Urinary bladder (tissue), 3 donors: ENCODE measurements at regions not wholly inside any gene's neighbourhood (a gene's known extent, or its start where the extent isn't known, plus 50 kb on each side); places are given as distances from the start of the nearest gene placed in this dataset.

ENCODE experiments used
- DNase-seq: peaks from one replicate; pipeline ENCODE4 v3.0.0-alpha.2; 2015; ENCODE audit errors: extremely low spot score
- H3K27ac ChIP-seq: one replicate; pipeline ENCODE4 v1.5.1; 2013; ENCODE audit warnings: low read depth, mild to moderate bottlenecking, moderate library complexity
- H3K36me3 ChIP-seq: one replicate; pipeline ENCODE4 v1.6.1; 2013; ENCODE audit warnings: mild to moderate bottlenecking, moderate library complexity; ENCODE audit not compliant: insufficient read depth
- H3K4me1 ChIP-seq: one replicate; pipeline ENCODE4 v1.6.1; 2013; ENCODE audit warnings: mild to moderate bottlenecking, moderate library complexity; ENCODE audit not compliant: insufficient read depth
- H3K4me3 ChIP-seq: one replicate; pipeline ENCODE4 v1.5.1; 2013; ENCODE audit warnings: low read depth, low read length
- WGBS: extraction: QIAGEN DNeasy Blood & Tissue Kit; methylation state at CpG from one replicate; pipeline ENCODE4 v1.1.7; 2013; 5-methylcytosine and 5-hydroxymethylcytosine counted together
- donor health status: healthy with polysubstance abuse.
- donor health status: healthy.

DNA sequence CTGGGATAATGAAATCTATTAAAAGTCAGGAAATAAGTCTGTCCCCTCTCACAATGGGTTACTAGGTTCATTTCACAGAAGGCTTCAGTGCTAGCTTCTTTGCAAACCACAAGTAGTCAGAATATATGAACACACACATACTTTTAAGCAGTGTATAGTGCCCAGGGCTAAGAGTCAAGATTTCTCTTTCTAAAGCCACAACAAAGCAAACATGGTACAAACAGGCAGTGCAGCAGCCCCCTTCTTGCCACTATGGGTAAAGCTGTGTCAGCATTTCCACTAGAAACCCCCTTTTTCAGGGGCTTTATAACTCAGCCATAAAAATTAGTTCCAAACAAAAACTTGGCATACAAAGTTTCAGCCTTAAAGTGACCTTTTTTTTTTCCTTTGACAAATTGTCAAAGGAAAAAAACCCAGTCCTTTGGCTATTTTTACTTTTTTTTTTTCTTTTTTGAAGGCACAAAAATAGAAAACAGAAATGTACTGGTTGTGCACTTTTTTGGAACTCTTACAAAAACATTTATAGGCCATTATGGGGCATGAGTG, 315.4 kb downstream of the LMO4 start:
- no peaks in the 10 kb centered on the region for H3K36me3 ChIP-seq
- no peak overlapping the region for H3K4me3 ChIP-seq
- H3K27ac ChIP-seq = no peak overlapping the region
- DNase-seq = no peak
- H3K4me1 ChIP-seq = no peaks in the 10 kb centered on the region

- H3K4me1 ChIP-seq = no peaks in the 10 kb centered on the region
- DNase-seq = peak; percentile 36
- no peak overlapping the region for H3K4me3 ChIP-seq
- no peaks in the 10 kb centered on the region for H3K36me3 ChIP-seq
- H3K27ac ChIP-seq = no peak overlapping the region
- 43% methylated on average over 7 of the region's 7 CpGs for WGBS
These were observed 316.0 kb downstream of the LMO4 start for GRCh38 chr1:87644579-87645190.

DNA sequence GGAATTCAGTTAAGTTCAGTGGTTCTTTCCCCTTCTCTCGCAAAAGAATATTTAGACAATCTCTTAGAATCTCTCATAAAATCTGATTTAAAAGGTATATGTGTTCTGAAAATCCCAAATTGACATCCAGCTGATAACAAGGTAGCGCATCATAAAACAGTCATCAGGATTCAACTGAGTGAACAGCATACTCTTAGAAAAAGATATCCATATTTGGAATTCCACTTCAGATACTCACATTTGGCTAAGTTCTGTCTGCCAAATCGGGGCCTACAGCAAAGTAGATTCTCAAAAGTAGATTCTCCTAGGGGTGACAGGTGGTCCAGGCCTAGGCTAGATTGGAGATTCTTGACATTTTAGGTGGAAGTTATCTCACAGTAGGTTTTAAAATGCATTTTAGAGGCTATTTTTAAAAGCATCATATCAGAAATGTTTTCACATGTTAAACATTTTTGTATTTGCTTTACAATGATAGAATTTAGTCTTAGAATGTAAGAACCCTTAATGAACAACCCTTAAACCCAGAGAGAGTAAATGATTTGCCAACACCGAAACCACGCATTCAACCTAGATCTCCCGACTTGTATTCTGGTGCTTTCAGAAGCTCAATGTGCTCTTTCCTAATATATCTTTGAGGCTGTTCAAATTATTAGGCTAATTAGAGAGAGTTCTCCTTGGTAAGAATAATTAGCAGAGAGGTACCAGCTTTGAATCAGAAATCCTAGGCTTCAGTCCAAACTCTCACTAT, 318.9 kb downstream of the LMO4 start:
- H3K4me3 ChIP-seq = no peak overlapping the region
- no peak for DNase-seq
- H3K27ac ChIP-seq = no peak overlapping the region
- no peaks in the 10 kb centered on the region for H3K4me1 ChIP-seq
- 83% methylated on average over 6 of the region's 6 CpGs for WGBS
- H3K36me3 ChIP-seq = no peaks in the 10 kb centered on the region

- Histone ChIP-seq H3K36me3 (no peaks in the 10 kb centered on the region), H3K27ac (no peak overlapping the region), H3K4me1 (no peaks in the 10 kb centered on the region), H3K4me3 (no peak overlapping the region)
- WGBS = 79% methylated on average over 4 of the region's 4 CpGs
- no peak for DNase-seq
These were observed 319.8 kb downstream of the LMO4 start for GRCh38 chr1:87648323-87649119.

DNA sequence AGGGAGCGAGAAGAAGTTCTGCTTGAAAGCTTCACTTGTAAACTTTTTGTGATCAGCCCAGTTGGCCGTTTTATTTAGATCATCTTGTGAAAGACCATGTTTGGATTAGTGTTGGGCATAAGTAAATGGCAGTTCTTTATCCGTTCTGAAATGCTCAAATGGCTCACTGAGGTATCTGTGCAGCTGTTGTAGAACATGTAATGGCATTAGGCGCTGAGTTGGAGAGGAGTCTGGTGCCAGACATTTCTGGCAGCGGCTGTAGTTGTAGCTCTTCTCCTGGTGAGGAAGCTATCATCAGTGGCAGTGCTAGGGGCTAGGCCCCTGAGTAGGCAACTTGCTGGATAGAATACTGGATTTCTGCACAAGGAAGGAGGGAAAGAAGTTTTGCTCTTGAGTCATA, 321.6 kb downstream of the LMO4 start:
- Histone ChIP-seq H3K4me3 (no peak overlapping the region), H3K4me1 (no peaks in the 10 kb centered on the region), H3K27ac (no peak overlapping the region), H3K36me3 (no peaks in the 10 kb centered on the region)
- 56% methylated on average over 5 of the region's 5 CpGs for WGBS
- DNase-seq = no peak

DNA sequence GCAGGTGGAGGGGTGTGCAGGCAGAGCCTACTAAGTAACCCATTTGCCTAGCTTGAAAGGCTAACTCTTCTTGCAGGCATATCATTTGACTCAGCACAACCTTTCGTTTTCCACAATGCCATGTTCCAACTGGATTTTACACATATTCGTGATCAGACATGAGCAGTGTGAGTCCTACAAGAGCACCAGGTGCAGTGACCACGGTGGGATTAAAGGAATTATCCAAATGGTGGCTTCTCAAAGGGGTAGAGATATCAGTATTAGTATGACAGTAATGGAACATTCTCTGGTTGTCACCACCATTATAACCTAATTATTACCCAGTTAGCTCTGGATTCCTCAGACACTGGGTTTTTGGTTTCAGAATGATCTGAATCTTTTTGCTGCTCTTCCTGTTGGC, 323.5 kb downstream of the LMO4 start:
- DNase-seq = no peak
- Histone ChIP-seq H3K4me3 (no peak overlapping the region), H3K27ac (no peak overlapping the region), H3K36me3 (no peaks in the 10 kb centered on the region), H3K4me1 (no peaks in the 10 kb centered on the region)
- WGBS = 94% methylated on average over 3 of the region's 3 CpGs

GRCh38 chr1:87665151-87665550, 336.5 kb downstream of the LMO4 start:
- Histone ChIP-seq H3K27ac (no peak overlapping the region), H3K36me3 (no peaks in the 10 kb centered on the region), H3K4me3 (no peak overlapping the region), H3K4me1 (no peaks in the 10 kb centered on the region)
- whole genome bisulfite sequencing = 98% methylated on average over 2 of the region's 2 CpGs
- no peak for DNase-seq

- Histone ChIP-seq H3K27ac (no peak overlapping the region), H3K36me3 (no peaks in the 10 kb centered on the region), H3K4me1 (no peaks in the 10 kb centered on the region), H3K4me3 (no peak overlapping the region)
- DNase-seq = no peak
- 58% methylated on average over 2 of the region's 2 CpGs for WGBS
These were observed 338.0 kb downstream of the LMO4 start for GRCh38 chr1:87666681-87667080.

- no peaks in the 10 kb centered on the region for H3K36me3 ChIP-seq
- 90% methylated on average over 1 of the region's 1 CpG for WGBS
- H3K27ac ChIP-seq = no peak overlapping the region
- no peak for DNase-seq
- no peak overlapping the region for H3K4me3 ChIP-seq
- no peaks in the 10 kb centered on the region for H3K4me1 ChIP-seq
These were observed 341.0 kb downstream of the LMO4 start for GRCh38 chr1:87669674-87670073.

DNA sequence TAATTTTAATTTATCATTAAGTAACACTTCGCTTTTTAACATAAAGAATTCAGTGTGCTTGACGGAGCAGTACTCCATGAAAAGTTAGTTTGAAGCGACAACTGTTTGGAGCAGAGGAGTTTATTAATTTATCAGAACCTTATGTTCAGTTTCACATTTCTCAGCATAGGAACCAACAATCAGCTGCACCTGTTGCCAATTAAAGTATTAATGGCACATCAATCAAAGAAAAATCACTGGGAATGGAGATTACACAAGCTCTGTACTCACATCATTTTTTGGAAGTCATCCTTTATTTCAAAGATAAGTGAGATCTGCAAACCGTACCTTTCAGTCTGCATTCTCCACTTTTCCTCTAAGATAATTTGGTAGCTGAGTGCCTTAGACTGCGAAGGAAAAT, 344.6 kb downstream of the LMO4 start:
- no peak for DNase-seq
- WGBS = 95% methylated on average over 5 of the region's 5 CpGs
- no peaks in the 10 kb centered on the region for H3K36me3 ChIP-seq
- no peaks in the 10 kb centered on the region for H3K4me1 ChIP-seq
- no peak overlapping the region for H3K27ac ChIP-seq
- no peak overlapping the region for H3K4me3 ChIP-seq

- H3K36me3 ChIP-seq = no peaks in the 10 kb centered on the region
- DNase-seq = no peak
- H3K4me3 ChIP-seq = no peak overlapping the region
- H3K4me1 ChIP-seq = no peaks in the 10 kb centered on the region
- WGBS = 91% methylated on average over 3 of the region's 3 CpGs
- H3K27ac ChIP-seq = no peak overlapping the region
These were observed 345.1 kb downstream of the LMO4 start for GRCh38 chr1:87673748-87674147.

DNA sequence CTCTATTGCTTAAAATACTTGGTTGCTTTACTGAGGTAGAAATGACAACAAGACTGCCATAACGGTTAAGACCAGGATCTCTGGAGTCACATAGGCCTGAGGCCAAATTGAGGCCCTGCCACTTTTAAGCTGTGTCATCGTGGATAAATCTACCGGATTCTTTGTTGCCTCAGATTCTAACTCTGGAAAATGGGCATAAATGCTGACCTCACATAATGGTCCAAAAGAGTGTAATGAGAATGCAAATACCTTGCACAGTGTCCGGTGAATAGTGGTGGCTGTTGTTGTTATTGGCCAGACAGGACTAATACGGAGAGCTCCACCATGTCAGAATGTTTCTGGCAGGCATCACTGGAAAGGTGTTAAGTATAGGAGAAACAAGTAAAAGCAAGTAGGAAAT, 346.1 kb downstream of the LMO4 start:
- no peak for DNase-seq
- Histone ChIP-seq H3K4me3 (no peak overlapping the region), H3K36me3 (no peaks in the 10 kb centered on the region), H3K27ac (no peak overlapping the region), H3K4me1 (no peaks in the 10 kb centered on the region)
- WGBS = 91% methylated on average over 5 of the region's 5 CpGs

DNA sequence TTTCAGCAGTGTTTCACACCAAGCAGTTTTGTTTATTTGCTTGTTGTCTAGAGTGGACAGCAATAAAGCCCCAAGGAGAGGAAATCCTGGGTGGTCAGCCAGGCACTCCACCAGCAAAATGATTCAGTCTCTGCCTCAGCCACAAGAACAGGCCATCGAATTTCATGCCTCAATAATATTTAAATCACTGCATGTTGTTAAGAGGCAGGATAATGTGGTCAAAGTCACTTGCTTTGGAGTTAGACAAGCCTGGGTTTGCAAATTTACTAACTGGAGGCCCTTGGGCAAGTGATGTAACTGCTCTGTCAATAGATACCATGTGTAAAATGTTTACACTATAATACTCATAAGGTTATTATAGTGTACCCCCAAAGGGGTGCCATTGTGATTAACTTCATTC, 349.6 kb downstream of the LMO4 start:
- no peaks in the 10 kb centered on the region for H3K36me3 ChIP-seq
- H3K27ac ChIP-seq = no peak overlapping the region
- no peaks in the 10 kb centered on the region for H3K4me1 ChIP-seq
- 54% methylated on average over 1 of the region's 1 CpG for WGBS
- no peak overlapping the region for H3K4me3 ChIP-seq
- DNase-seq = no peak

DNA sequence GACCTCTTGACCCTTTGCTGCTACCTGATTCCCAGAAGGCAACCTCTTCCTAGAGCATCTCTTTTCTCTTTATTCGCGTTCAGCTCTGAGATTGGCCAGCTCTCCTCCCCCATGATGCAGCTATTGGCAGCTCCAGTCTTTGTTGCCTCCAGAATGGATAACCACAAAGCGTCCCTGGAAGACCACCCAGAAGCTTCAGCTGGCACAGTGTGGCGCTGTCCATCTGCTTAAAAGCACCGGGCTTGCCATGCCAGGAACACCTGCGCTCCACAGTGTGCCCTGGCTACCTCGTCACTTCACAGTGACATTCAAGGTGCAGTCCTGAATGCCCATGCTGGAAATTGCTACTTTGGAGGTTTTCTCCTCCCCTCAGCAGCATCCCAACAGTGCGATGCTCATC, 353.9 kb downstream of the LMO4 start:
- 93% methylated on average over 8 of the region's 8 CpGs for WGBS
- Histone ChIP-seq H3K36me3 (no peaks in the 10 kb centered on the region), H3K27ac (no peak overlapping the region), H3K4me3 (no peak overlapping the region), H3K4me1 (no peaks in the 10 kb centered on the region)
- DNase-seq = no peak
